Hepatocyte (in vitro differentiated cells): ENCODE measurements at regions not wholly inside any gene's neighbourhood (a gene's known extent, or its start where the extent isn't known, plus 50 kb on each side); places are given as distances from the start of the nearest gene placed in this dataset.

Experiments used
- EZH2phosphoT487 ChIP-seq: fragments of 200-600 bp; sonication (generic); IDR thresholded peaks from one replicate; pipeline ENCODE4 v1.6.1; 2018; ENCODE audit warnings: antibody characterized with exemption, mild to moderate bottlenecking, low read depth, moderate library complexity; ENCODE audit not compliant: unreplicated experiment, severe bottlenecking
- TF ChIP-seq, protein P1 (sequence below): fragments of 200-600 bp; sonication (generic); IDR thresholded peaks from 2 replicates; pipeline ENCODE4 v1.5.1; 2016; ENCODE audit warnings: antibody characterized with exemption, mild to moderate bottlenecking; ENCODE audit not compliant: poor library complexity

- TF ChIP-seq, protein P1, sequence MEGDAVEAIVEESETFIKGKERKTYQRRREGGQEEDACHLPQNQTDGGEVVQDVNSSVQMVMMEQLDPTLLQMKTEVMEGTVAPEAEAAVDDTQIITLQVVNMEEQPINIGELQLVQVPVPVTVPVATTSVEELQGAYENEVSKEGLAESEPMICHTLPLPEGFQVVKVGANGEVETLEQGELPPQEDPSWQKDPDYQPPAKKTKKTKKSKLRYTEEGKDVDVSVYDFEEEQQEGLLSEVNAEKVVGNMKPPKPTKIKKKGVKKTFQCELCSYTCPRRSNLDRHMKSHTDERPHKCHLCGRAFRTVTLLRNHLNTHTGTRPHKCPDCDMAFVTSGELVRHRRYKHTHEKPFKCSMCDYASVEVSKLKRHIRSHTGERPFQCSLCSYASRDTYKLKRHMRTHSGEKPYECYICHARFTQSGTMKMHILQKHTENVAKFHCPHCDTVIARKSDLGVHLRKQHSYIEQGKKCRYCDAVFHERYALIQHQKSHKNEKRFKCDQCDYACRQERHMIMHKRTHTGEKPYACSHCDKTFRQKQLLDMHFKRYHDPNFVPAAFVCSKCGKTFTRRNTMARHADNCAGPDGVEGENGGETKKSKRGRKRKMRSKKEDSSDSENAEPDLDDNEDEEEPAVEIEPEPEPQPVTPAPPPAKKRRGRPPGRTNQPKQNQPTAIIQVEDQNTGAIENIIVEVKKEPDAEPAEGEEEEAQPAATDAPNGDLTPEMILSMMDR, result no peak
- no peak for TF ChIP-seq EZH2phosphoT487
These were observed 507.3 kb downstream of the ISL1 start for GRCh38 chr5:51890435-51891116.
